ENCODE measurements at regions not wholly inside any gene's neighbourhood (a gene's known extent, or its start where the extent isn't known, plus 50 kb on each side); places are given as distances from the start of the nearest gene placed in this dataset.

GRCh38 chr10:130862626-130863025 is 448.9 kb downstream of the TCERG1L start:
- FAIRE-seq, result no peak
- no peaks in the 10 kb centered on the region for H3K4me1 ChIP-seq (ENCODE audit: control insufficient read depth in 2 of 3, insufficient read depth in 2 of 3, low read depth in 1 of 3, low read length in 3 of 3)
- H3K9ac ChIP-seq (ENCODE audit: low read length in 3 of 3), result no peak overlapping the region
- H3K9me3 ChIP-seq (ENCODE audit: control insufficient read depth in 2 of 3, insufficient read depth in 1 of 3, low read length in 3 of 3), result no peaks in the 10 kb centered on the region
- DNase-seq, result no peak
- intact Hi-C loops (cut with DNase I), result no loop called here
- no peak for TF ChIP-seq CTCF (IDR thresholded peaks at IDR 0.05; ENCODE audit: borderline replicate concordance, extremely low read depth, insufficient read depth)
- no peak overlapping the region for H3K4me3 ChIP-seq (ENCODE audit: low read length in 3 of 3)
- no peak overlapping the region for H3K27ac ChIP-seq (ENCODE audit: low read depth in 2 of 2, low read length in 2 of 2)
- H3K27me3 ChIP-seq (ENCODE audit: control insufficient read depth, insufficient read depth, low read length), result no peaks in the 10 kb centered on the region
- H3K36me3 ChIP-seq (ENCODE audit: control insufficient read depth in 2 of 3, insufficient read depth in 3 of 3, low read length in 3 of 3), result no peaks in the 10 kb centered on the region

GRCh38 chr10:130863044-130863443 is 448.5 kb downstream of the TCERG1L start:
- intact Hi-C loops (cut with DNase I), result no loop called here
- FAIRE-seq (no peak), DNase-seq (no peak)
- H3K4me3 ChIP-seq (ENCODE audit: low read length in 3 of 3), result no peak overlapping the region
- TF ChIP-seq CTCF (IDR thresholded peaks at IDR 0.05; ENCODE audit: borderline replicate concordance, extremely low read depth, insufficient read depth), result no peak
- no peaks in the 10 kb centered on the region for H3K9me3 ChIP-seq (ENCODE audit: control insufficient read depth in 2 of 3, insufficient read depth in 1 of 3, low read length in 3 of 3)
- no peaks in the 10 kb centered on the region for H3K4me1 ChIP-seq (ENCODE audit: control insufficient read depth in 2 of 3, insufficient read depth in 2 of 3, low read depth in 1 of 3, low read length in 3 of 3)
- no peak overlapping the region for H3K9ac ChIP-seq (ENCODE audit: low read length in 3 of 3)
- H3K27ac ChIP-seq (ENCODE audit: low read depth in 2 of 2, low read length in 2 of 2), result no peak overlapping the region
- H3K36me3 ChIP-seq (ENCODE audit: control insufficient read depth in 2 of 3, insufficient read depth in 3 of 3, low read length in 3 of 3), result no peaks in the 10 kb centered on the region
- no peaks in the 10 kb centered on the region for H3K27me3 ChIP-seq (ENCODE audit: control insufficient read depth, insufficient read depth, low read length)

DNA sequence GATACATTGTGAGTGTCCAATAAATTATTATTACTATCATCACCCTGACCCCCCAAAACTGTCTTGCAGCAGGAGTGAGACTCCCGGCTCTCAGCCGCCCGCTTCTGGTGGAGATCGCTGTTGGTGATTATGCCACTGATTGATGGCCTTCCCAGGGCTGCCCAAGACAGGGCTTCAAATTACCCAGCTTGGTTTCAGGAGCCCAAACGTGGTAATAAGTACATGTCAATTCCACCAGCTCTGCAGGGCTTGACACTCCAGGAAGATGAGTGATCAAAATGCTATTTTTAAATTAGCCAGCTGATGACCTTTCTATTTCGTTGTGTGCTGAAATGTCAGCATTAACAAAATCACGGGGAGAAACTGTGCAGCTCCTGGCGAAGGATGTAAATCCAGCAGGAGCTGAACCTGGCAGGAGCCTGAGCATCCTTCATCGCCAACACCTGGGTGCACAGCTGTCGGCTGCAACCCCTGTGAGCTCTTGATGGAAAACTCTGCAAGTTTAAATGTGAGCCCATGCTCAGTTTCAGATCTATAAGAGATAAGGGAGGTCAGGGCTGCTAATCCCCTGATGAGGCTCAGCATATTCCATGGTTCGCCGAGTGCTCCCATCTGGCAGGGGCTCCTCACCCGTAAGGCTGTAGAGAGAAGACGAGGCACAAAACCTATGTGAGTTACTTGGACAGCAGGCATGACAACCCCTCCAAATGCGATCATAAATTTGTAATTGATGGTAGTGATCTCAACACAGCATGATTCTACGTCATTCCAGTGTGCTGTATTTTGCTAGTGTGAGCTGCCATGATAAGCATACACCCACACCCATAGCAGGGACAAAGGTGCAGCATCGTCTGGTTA is 446.3 kb downstream of the TCERG1L start:
- FAIRE-seq, result no peak
- no peak for TF ChIP-seq CTCF (IDR thresholded peaks at IDR 0.05; ENCODE audit: borderline replicate concordance, extremely low read depth, insufficient read depth)
- Histone ChIP-seq H3K9ac (ENCODE audit: low read length in 3 of 3) (no peak overlapping the region), H3K9me3 (ENCODE audit: control insufficient read depth in 2 of 3, insufficient read depth in 1 of 3, low read length in 3 of 3) (no peaks in the 10 kb centered on the region), H3K27ac (ENCODE audit: low read depth in 2 of 2, low read length in 2 of 2) (no peak overlapping the region), H3K4me3 (ENCODE audit: low read length in 3 of 3) (no peak overlapping the region), H3K36me3 (ENCODE audit: control insufficient read depth in 2 of 3, insufficient read depth in 3 of 3, low read length in 3 of 3) (no peaks in the 10 kb centered on the region), H3K27me3 (ENCODE audit: control insufficient read depth, insufficient read depth, low read length) (no peaks in the 10 kb centered on the region), H3K4me1 (ENCODE audit: control insufficient read depth in 2 of 3, insufficient read depth in 2 of 3, low read depth in 1 of 3, low read length in 3 of 3) (no peaks in the 10 kb centered on the region)
- intact Hi-C loops (cut with DNase I), result no loop called here
- DNase-seq, result peak in 3 of 5 donors; percentile 26 to 42 (median 31)
